Epithelial cell of prostate (primary cell): ENCODE measurements at regions not wholly inside any gene's neighbourhood (a gene's known extent, or its start where the extent isn't known, plus 50 kb on each side); places are given as distances from the start of the nearest gene placed in this dataset.

Experiments
- DNase-seq: peaks from one replicate; pipeline ENCODE4 v3.0.0-alpha.2; 2011; ENCODE audit warnings: low read depth, low spot score
- H3K27ac ChIP-seq: fragments of 450-650 bp; 2 replicates; pipeline ENCODE4 v1.5.1; 2017; ENCODE audit warnings: mild to moderate bottlenecking

DNA sequence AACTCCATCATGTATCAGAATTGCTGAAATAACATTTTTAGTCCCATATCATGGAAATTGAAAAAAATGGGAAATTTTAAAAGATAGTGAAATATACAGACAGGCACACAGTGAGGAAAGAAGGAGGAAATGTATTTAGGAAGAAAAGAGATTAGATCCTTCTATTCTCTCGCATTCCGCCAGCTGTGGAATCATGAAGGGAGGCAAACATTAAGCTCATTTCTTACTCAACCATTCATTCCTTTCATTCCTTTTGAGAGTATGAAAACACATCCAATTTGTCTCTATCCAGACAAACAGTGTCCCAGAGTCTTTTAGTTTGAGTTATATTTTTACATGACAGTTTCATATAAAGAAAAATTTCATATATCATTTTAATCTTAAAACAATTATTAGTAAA, 52.5 kb upstream of the KCNMB2 start:
- no peak for DNase-seq
- no peak overlapping the region for H3K27ac ChIP-seq

DNA sequence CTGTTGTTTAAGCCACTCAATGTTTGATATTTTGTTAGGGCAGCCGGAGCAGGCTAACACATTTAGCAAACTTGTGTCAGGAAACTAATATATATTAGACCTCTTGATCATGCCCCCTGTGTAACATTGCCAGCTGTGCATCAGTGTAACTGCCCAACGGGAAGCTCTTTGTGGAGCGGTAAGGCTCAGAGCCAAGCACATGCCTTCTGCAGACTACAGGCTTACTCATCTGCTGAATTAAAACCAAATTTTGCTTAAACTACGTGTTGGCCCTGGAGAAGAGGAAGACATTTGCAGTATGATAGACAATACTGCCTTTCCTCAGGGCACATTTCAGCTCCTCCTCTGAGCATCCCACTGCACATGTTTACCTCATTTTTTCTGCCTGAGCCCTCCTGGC, 50.5 kb upstream of the KCNMB2 start:
- no peak overlapping the region for H3K27ac ChIP-seq
- no peak for DNase-seq
